T-cell (primary cell): ENCODE measurements at regions not wholly inside any gene's neighbourhood (a gene's known extent, or its start where the extent isn't known, plus 50 kb on each side); places are given as distances from the start of the nearest gene placed in this dataset.

Experiments used
- ATAC-seq, 4 experiments: fragments of 200-7000 bp in 3 of 4; fragments of 150-1000 bp in 1 of 4; cut with Tn5 transposase; replicated peaks in 1 of 4; 1 replicate in 3 of 4; 2 replicates in 1 of 4; pipeline ENCODE4 v1.10.0; 2021; ENCODE audit warnings: moderate library complexity in 3 of 4, mild to moderate bottlenecking in 2 of 4, moderate number of reproducible peaks in 1 of 4
- CTCF ChIA-PET, 2 donors: fragments of 300-600 bp; sonication (Branson Sonifier 250); formaldehyde crosslinking; loops; one replicate each; lab custom pipeline; 2022; ENCODE audit warnings: antibody characterized with exemption in 2 of 2; lab: Charles Lee
- POLR2A ChIA-PET, 2 donors: fragments of 300-600 bp; sonication (Branson Sonifier 250); formaldehyde crosslinking; loops; one replicate each; lab custom pipeline; 2022; ENCODE audit warnings: antibody characterized with exemption in 2 of 2; lab: Charles Lee
- DNase-seq, 35 experiments: peaks; one replicate each; pipeline versions ENCODE4 v3.0.0 to v3.0.0-alpha.2; 2013 to 2023
- H3K27ac ChIP-seq: one replicate; pipeline ENCODE4 v1.5.1; 2013; ENCODE audit warnings: low read length
- H3K27me3 ChIP-seq, 2 experiments: replicated peaks in 1 of 2; 1 replicate in 1 of 2; 2 replicates in 1 of 2; pipeline versions ENCODE4 v1.6.1 to v1.7.0; 2013; ENCODE audit warnings: low read length in 1 of 2, mixed read lengths in 1 of 2; ENCODE audit not compliant: control insufficient read depth in 2 of 2, insufficient read depth in 2 of 2; ENCODE audit errors: extremely low read depth in 1 of 2
- H3K36me3 ChIP-seq, 2 donors: 1 replicate in 1 of 2; 2 replicates in 1 of 2; pipeline versions ENCODE4 v1.6.1 to v1.7.0; 2013; ENCODE audit warnings: low read length in 1 of 2; ENCODE audit not compliant: control insufficient read depth in 2 of 2, insufficient read depth in 1 of 2; ENCODE audit errors: extremely low read depth in 1 of 2
- H3K4me1 ChIP-seq, 2 experiments: 1 replicate in 1 of 2; 2 replicates in 1 of 2; pipeline versions ENCODE4 v1.6.1 to v1.7.0; 2013; ENCODE audit warnings: low read length in 2 of 2, mixed read lengths in 1 of 2; ENCODE audit not compliant: insufficient read depth in 2 of 2, control insufficient read depth in 1 of 2; ENCODE audit errors: extremely low read depth in 1 of 2
- H3K4me3 ChIP-seq, 2 donors: 1 replicate in 1 of 2; 2 replicates in 1 of 2; pipeline versions ENCODE4 v1.5.1 to v1.7.0; 2013; ENCODE audit warnings: mild to moderate bottlenecking in 2 of 2, low read length in 1 of 2, moderate library complexity in 1 of 2; ENCODE audit not compliant: control insufficient read depth in 1 of 2; ENCODE audit errors: extremely low read depth in 1 of 2
- H3K9me3 ChIP-seq: 2 replicates; pipeline ENCODE4 v1.7.0; 2013
- H3K27ac Mint-ChIP-seq, 2 donors: one replicate each; pipeline ENCODE4 v1.8.0; 2020 to 2021; ENCODE audit warnings: mild to moderate bottlenecking in 2 of 2, mixed read lengths in 2 of 2
- H3K27me3 Mint-ChIP-seq, 2 donors: one replicate each; pipeline ENCODE4 v1.8.0; 2021 to 2022; ENCODE audit warnings: mixed read lengths in 2 of 2
- H3K36me3 Mint-ChIP-seq: one replicate; pipeline ENCODE4 v1.8.0; 2021; ENCODE audit warnings: mixed read lengths
- H3K4me1 Mint-ChIP-seq, 3 donors: one replicate each; pipeline ENCODE4 v1.8.0; 2020 to 2022; ENCODE audit warnings: mixed read lengths in 3 of 3, mild to moderate bottlenecking in 1 of 3
- H3K4me3 Mint-ChIP-seq, 3 donors: one replicate each; pipeline ENCODE4 v1.8.0; 2020 to 2022; ENCODE audit warnings: mild to moderate bottlenecking in 3 of 3, mixed read lengths in 3 of 3, moderate library complexity in 3 of 3
- H3K9me3 Mint-ChIP-seq, 3 donors: one replicate each; pipeline ENCODE4 v1.8.0; 2020 to 2022; ENCODE audit warnings: mixed read lengths in 3 of 3
- WGBS: methylation state at CpG from one replicate; pipeline ENCODE4 v1.1.5; 2013; ENCODE audit warnings: missing lambda C conversion rate; ENCODE audit not compliant: insufficient coverage; 5-methylcytosine and 5-hydroxymethylcytosine counted together

GRCh38 chr2:219902891-219903552 lies 275.6 kb downstream of the SLC4A3 start:
- H3K4me3 ChIP-seq: no peak overlapping the region
- no peak overlapping the region for H3K27ac Mint-ChIP-seq
- no peaks in the 10 kb centered on the region for H3K36me3 Mint-ChIP-seq
- no peaks in the 10 kb centered on the region for H3K27me3 ChIP-seq
- no peaks in the 10 kb centered on the region for H3K4me1 ChIP-seq
- peaks cover 0 to 4% of the 10 kb centered on the region in 2 donors for H3K27me3 Mint-ChIP-seq
- WGBS: 100% methylated on average over 1 of the region's 10 CpGs
- no peak overlapping the region for H3K4me3 Mint-ChIP-seq
- DNase-seq (no peak), ATAC-seq (no peak)
- no peaks in the 10 kb centered on the region for H3K4me1 Mint-ChIP-seq
- CTCF ChIA-PET: no interaction called here
- POLR2A ChIA-PET: no interaction called here
- no peaks in the 10 kb centered on the region for H3K9me3 Mint-ChIP-seq
- H3K9me3 ChIP-seq: no peaks in the 10 kb centered on the region
- H3K36me3 ChIP-seq: no peaks in the 10 kb centered on the region
- no peak overlapping the region for H3K27ac ChIP-seq

- no peak overlapping the region for H3K4me3 Mint-ChIP-seq
- Histone ChIP-seq H3K4me1 (no peaks in the 10 kb centered on the region), H3K4me3 (no peak overlapping the region), H3K9me3 (no peaks in the 10 kb centered on the region), H3K27ac (no peak overlapping the region), H3K36me3 (no peaks in the 10 kb centered on the region), H3K27me3 (no peaks in the 10 kb centered on the region)
- no peak for DNase-seq
- ChIA-PET CTCF (no interaction called here), POLR2A (no interaction called here)
- H3K27ac Mint-ChIP-seq: no peak overlapping the region
- WGBS: 63% methylated on average over 2 of the region's 2 CpGs
- H3K27me3 Mint-ChIP-seq: peaks cover 4% of the 10 kb centered on the region in 2 donors
- no peak for ATAC-seq
- H3K4me1 Mint-ChIP-seq: no peaks in the 10 kb centered on the region
- H3K36me3 Mint-ChIP-seq: no peaks in the 10 kb centered on the region
- peaks cover 0 to 4% (median 0%) of the 10 kb centered on the region in 3 donors for H3K9me3 Mint-ChIP-seq
These were observed 278.2 kb downstream of the SLC4A3 start for GRCh38 chr2:219905640-219906039.

- WGBS: 100% methylated on average over 4 of the region's 7 CpGs
- Mint-ChIP-seq H3K4me1 (no peaks in the 10 kb centered on the region), H3K9me3 (peaks cover 0 to 4% (median 0%) of the 10 kb centered on the region in 3 donors), H3K4me3 (no peak overlapping the region), H3K27ac (no peak overlapping the region), H3K27me3 (peaks cover 4% of the 10 kb centered on the region in 2 donors), H3K36me3 (no peaks in the 10 kb centered on the region)
- H3K27ac ChIP-seq: no peak overlapping the region
- no peak for ATAC-seq
- no peaks in the 10 kb centered on the region for H3K4me1 ChIP-seq
- DNase-seq: no peak
- H3K27me3 ChIP-seq: no peaks in the 10 kb centered on the region
- H3K36me3 ChIP-seq: no peaks in the 10 kb centered on the region
- no peaks in the 10 kb centered on the region for H3K9me3 ChIP-seq
- no peak overlapping the region for H3K4me3 ChIP-seq
- ChIA-PET CTCF (no interaction called here), POLR2A (no interaction called here)
These were observed 278.9 kb downstream of the SLC4A3 start for GRCh38 chr2:219906114-219907010.

GRCh38 chr2:219907011-219907365 lies 279.6 kb downstream of the SLC4A3 start:
- Histone ChIP-seq H3K27me3 (no peaks in the 10 kb centered on the region), H3K4me3 (no peak overlapping the region), H3K9me3 (no peaks in the 10 kb centered on the region), H3K4me1 (no peaks in the 10 kb centered on the region), H3K36me3 (no peaks in the 10 kb centered on the region), H3K27ac (no peak overlapping the region)
- POLR2A ChIA-PET: no interaction called here
- peaks cover 0 to 4% (median 0%) of the 10 kb centered on the region in 3 donors for H3K9me3 Mint-ChIP-seq
- ATAC-seq: no peak
- no peaks in the 10 kb centered on the region for H3K4me1 Mint-ChIP-seq
- peaks cover 4% of the 10 kb centered on the region in 2 donors for H3K27me3 Mint-ChIP-seq
- H3K4me3 Mint-ChIP-seq: no peak overlapping the region
- DNase-seq: no peak
- CTCF ChIA-PET: no interaction called here
- WGBS: 50% methylated on average over 3 of the region's 4 CpGs
- no peak overlapping the region for H3K27ac Mint-ChIP-seq
- no peaks in the 10 kb centered on the region for H3K36me3 Mint-ChIP-seq

- Mint-ChIP-seq H3K27me3 (peaks cover 0 to 4% of the 10 kb centered on the region in 2 donors), H3K9me3 (peaks cover 0 to 4% (median 0%) of the 10 kb centered on the region in 3 donors), H3K4me3 (no peak overlapping the region), H3K36me3 (no peaks in the 10 kb centered on the region), H3K4me1 (no peaks in the 10 kb centered on the region), H3K27ac (no peak overlapping the region)
- Histone ChIP-seq H3K27ac (no peak overlapping the region), H3K36me3 (no peaks in the 10 kb centered on the region), H3K9me3 (no peaks in the 10 kb centered on the region), H3K4me1 (no peaks in the 10 kb centered on the region), H3K4me3 (no peak overlapping the region), H3K27me3 (no peaks in the 10 kb centered on the region)
- CTCF ChIA-PET: no interaction called here
- DNase-seq (no peak), ATAC-seq (no peak)
- WGBS: 80% methylated on average over 1 of the region's 2 CpGs
- POLR2A ChIA-PET: no interaction called here
These were observed 281.1 kb downstream of the SLC4A3 start for GRCh38 chr2:219908538-219908937.

GRCh38 chr2:219911541-219911940 lies 284.1 kb downstream of the SLC4A3 start:
- 80% methylated on average over 2 of the region's 4 CpGs for WGBS
- POLR2A ChIA-PET: no interaction called here

More at GRCh38 chr2:219911541-219911940, 284.1 kb downstream of the SLC4A3 start:
- no peaks in the 10 kb centered on the region for H3K4me1 Mint-ChIP-seq
- H3K27me3 Mint-ChIP-seq: peaks cover 0 to 4% of the 10 kb centered on the region in 2 donors
- H3K4me3 Mint-ChIP-seq: no peak overlapping the region
- Histone ChIP-seq H3K4me1 (no peaks in the 10 kb centered on the region), H3K9me3 (no peaks in the 10 kb centered on the region), H3K4me3 (no peak overlapping the region), H3K36me3 (no peaks in the 10 kb centered on the region), H3K27me3 (no peaks in the 10 kb centered on the region), H3K27ac (no peak overlapping the region)
- ATAC-seq (no peak), DNase-seq (no peak)
- no peak overlapping the region for H3K27ac Mint-ChIP-seq
- H3K36me3 Mint-ChIP-seq: no peaks in the 10 kb centered on the region
- peaks cover 0 to 4% (median 0%) of the 10 kb centered on the region in 3 donors for H3K9me3 Mint-ChIP-seq
- CTCF ChIA-PET: no interaction called here
